GM23338 (cell line): ENCODE measurements at regions not wholly inside any gene's neighbourhood (a gene's known extent, or its start where the extent isn't known, plus 50 kb on each side); places are given as distances from the start of the nearest gene placed in this dataset.

ENCODE experiments used
- EZH2phosphoT487 ChIP-seq: fragments of 200-600 bp; sonication (generic); IDR thresholded peaks from one replicate; pipeline ENCODE4 v1.8.1; 2018; ENCODE audit warnings: antibody characterized with exemption; ENCODE audit not compliant: unreplicated experiment
- REST ChIP-seq: IDR thresholded peaks from one replicate; pipeline ENCODE4 v1.6.1; 2018; ENCODE audit warnings: antibody characterized with exemption; ENCODE audit not compliant: unreplicated experiment
- TF ChIP-seq, protein P1 (sequence below), 2 experiments: fragments of 200-600 bp in 1 of 2; sonication (generic) in 1 of 2; conservative IDR thresholded peaks; 2 replicates each; pipeline versions ENCODE4 v1.5.1 to v1.6.1; 2016 to 2017; ENCODE audit warnings: antibody characterized with exemption in 2 of 2, low read depth in 2 of 2, mild to moderate bottlenecking in 2 of 2, moderate library complexity in 1 of 2

DNA sequence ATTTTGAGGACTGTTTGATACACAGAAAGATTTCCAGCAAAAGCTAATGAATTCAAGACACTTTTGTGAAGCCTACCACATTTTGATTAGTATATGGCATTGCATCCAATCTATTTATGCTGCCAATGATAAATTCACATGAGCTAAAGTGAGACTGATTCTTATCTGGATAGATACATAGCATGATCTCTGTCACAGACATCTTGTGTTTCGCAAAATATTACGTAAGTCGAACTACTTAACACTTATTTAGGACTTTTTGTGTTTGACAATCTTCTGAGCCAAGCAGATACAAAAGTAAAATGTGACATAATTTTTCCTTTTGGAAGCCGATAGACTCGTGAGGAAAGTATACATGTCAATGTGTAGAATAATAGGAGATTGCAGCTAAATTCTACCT lies 251.6 kb downstream of the HACE1 start:
- TF ChIP-seq EZH2phosphoT487 = no peak
- TF ChIP-seq, protein P1, sequence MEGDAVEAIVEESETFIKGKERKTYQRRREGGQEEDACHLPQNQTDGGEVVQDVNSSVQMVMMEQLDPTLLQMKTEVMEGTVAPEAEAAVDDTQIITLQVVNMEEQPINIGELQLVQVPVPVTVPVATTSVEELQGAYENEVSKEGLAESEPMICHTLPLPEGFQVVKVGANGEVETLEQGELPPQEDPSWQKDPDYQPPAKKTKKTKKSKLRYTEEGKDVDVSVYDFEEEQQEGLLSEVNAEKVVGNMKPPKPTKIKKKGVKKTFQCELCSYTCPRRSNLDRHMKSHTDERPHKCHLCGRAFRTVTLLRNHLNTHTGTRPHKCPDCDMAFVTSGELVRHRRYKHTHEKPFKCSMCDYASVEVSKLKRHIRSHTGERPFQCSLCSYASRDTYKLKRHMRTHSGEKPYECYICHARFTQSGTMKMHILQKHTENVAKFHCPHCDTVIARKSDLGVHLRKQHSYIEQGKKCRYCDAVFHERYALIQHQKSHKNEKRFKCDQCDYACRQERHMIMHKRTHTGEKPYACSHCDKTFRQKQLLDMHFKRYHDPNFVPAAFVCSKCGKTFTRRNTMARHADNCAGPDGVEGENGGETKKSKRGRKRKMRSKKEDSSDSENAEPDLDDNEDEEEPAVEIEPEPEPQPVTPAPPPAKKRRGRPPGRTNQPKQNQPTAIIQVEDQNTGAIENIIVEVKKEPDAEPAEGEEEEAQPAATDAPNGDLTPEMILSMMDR (conservative IDR thresholded peaks at IDR 0.05; ENCODE audit: low read depth in 2 of 2) = no peak
- TF ChIP-seq REST = no peak
